HL-60 (cell line): ENCODE measurements at regions not wholly inside any gene's neighbourhood (a gene's known extent, or its start where the extent isn't known, plus 50 kb on each side); places are given as distances from the start of the nearest gene placed in this dataset.

Experiments
- GABPA ChIP-seq: IDR thresholded peaks from 2 replicates; pipeline ENCODE4 v1.6.1; 2012; ENCODE audit warnings: low read depth
- TF ChIP-seq, protein P1 (sequence below): IDR thresholded peaks from one replicate; pipeline ENCODE4 v1.5.1; 2011; ENCODE audit warnings: low read length, control low read depth, inconsistent platforms; ENCODE audit not compliant: insufficient read depth

DNA sequence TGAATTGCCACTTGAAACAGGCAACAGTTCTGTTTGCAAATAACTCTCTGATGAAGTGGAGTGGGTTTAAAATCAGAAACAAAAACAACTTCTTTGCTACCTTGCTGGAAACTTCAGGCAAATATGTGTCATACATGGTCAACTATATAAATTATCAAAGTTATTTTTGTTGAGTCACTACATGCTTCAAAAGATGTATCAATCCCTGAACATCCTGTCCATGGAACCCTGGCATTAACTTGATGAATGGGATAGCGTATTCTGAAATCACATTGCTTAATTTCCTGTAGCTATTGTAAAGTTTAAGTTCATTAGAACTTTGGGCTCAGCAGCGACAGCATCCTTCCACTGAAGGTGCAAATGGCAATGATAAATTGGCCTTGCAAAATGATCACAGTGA is 213.6 kb upstream of the MAF start:
- TF ChIP-seq, protein P1, sequence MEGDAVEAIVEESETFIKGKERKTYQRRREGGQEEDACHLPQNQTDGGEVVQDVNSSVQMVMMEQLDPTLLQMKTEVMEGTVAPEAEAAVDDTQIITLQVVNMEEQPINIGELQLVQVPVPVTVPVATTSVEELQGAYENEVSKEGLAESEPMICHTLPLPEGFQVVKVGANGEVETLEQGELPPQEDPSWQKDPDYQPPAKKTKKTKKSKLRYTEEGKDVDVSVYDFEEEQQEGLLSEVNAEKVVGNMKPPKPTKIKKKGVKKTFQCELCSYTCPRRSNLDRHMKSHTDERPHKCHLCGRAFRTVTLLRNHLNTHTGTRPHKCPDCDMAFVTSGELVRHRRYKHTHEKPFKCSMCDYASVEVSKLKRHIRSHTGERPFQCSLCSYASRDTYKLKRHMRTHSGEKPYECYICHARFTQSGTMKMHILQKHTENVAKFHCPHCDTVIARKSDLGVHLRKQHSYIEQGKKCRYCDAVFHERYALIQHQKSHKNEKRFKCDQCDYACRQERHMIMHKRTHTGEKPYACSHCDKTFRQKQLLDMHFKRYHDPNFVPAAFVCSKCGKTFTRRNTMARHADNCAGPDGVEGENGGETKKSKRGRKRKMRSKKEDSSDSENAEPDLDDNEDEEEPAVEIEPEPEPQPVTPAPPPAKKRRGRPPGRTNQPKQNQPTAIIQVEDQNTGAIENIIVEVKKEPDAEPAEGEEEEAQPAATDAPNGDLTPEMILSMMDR, result no peak
- no peak for TF ChIP-seq GABPA
